ENCODE measurements at regions not wholly inside any gene's neighbourhood (a gene's known extent, or its start where the extent isn't known, plus 50 kb on each side); places are given as distances from the start of the nearest gene placed in this dataset.

DNA sequence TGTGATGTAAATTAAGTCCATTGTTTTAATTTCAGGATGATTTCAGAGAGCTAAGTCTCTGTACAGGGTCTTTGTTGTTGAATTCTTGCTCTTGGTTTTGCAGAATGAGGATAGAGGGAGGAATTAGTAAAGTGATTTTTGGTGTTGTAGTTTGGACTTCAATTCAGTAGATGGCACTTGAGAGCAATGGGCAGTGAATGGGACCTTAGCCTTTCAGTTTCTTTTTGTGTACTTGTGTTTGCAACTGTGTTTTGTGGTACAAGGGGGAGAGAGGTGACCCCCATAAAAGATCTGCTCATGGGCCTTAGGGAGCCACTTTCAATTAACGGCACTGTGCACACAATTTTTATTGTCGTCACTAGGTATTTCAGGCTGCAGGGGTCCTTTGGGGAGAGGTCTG, 340.0 kb downstream of the DCAF12L2 start:
- H3K4me1 ChIP-seq (replicated peaks in 1 of 2; ENCODE audit: control insufficient read depth in 2 of 2, insufficient read depth in 2 of 2, low read length in 2 of 2): no peaks in the 10 kb centered on the region
- H3K9ac ChIP-seq (ENCODE audit: insufficient read depth in 1 of 2, low read depth in 2 of 2, low read length in 2 of 2): no peak overlapping the region
- no peaks in the 10 kb centered on the region for H3K27me3 ChIP-seq (ENCODE audit: control insufficient read depth in 2 of 2, insufficient read depth in 2 of 2, low read length in 2 of 2)
- FAIRE-seq (no peak), DNase-seq (ENCODE audit: extremely low read depth in 1 of 4, low spot score in 3 of 4) (no peak), ATAC-seq (no peak)
- no peak overlapping the region for H2AFZ ChIP-seq (ENCODE audit: low read depth, low read length)
- no peaks in the 10 kb centered on the region for H3K9me1 ChIP-seq (ENCODE audit: control insufficient read depth, insufficient read depth, low read length)
- no peak overlapping the region for H3K27ac ChIP-seq (ENCODE audit: extremely low read depth, low read depth, low read length)
- intact Hi-C loops (cut with micrococcal nuclease): no loop called here
- H3K9me3 ChIP-seq (replicated peaks; ENCODE audit: control insufficient read depth, insufficient read depth, low read depth, low read length): no peaks in the 10 kb centered on the region
- no TSS peak for BruUV-seq (replicated peaks)
- H3K4me2 ChIP-seq (ENCODE audit: insufficient read depth, low read length): no peak overlapping the region
- in situ Hi-C loops (cut with MboI): no loop called here
- TF ChIP-seq RBM15 (IDR thresholded peaks at IDR 0.05; ENCODE audit: insufficient read depth, low read length) (no peak), ZNF311 (CRISPR knock-in tag; IDR thresholded peaks at IDR 0.05) (no peak), ZZZ3 (IDR thresholded peaks at IDR 0.05) (no peak), RB1 (IDR thresholded peaks at IDR 0.05; ENCODE audit: low read depth) (no peak), ETV1 (tag; conservative IDR thresholded peaks at IDR 0.05; ENCODE audit: low read depth) (no peak), RFX1 (IDR thresholded peaks at IDR 0.05) (no peak), RNF2 (IDR thresholded peaks at IDR 0.05) (no peak)
- TF ChIP-seq, protein P1, sequence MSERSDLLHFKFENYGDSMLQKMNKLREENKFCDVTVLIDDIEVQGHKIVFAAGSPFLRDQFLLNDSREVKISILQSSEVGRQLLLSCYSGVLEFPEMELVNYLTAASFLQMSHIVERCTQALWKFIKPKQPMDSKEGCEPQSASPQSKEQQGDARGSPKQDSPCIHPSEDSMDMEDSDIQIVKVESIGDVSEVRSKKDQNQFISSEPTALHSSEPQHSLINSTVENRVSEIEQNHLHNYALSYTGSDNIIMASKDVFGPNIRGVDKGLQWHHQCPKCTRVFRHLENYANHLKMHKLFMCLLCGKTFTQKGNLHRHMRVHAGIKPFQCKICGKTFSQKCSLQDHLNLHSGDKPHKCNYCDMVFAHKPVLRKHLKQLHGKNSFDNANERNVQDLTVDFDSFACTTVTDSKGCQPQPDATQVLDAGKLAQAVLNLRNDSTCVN (CRISPR knock-in tag; IDR thresholded peaks at IDR 0.05): no peak
- ChIA-PET CTCF (ENCODE audit: low intra/inter-chr PET ratio) (no interaction called here), POLR2A (no interaction called here)
- H3K4me3 ChIP-seq: no peak overlapping the region
- H4K20me1 ChIP-seq (replicated peaks; ENCODE audit: control insufficient read depth, insufficient read depth, low read length): no peaks in the 10 kb centered on the region
- H3K36me3 ChIP-seq (ENCODE audit: control insufficient read depth, insufficient read depth, low read length): no peaks in the 10 kb centered on the region
- no peaks in the 10 kb centered on the region for H3K79me2 ChIP-seq (ENCODE audit: control insufficient read depth, insufficient read depth, low read length)
- WGBS (ENCODE audit: insufficient coverage, low coverage, missing lambda C conversion rate): 7% methylated on average over 2 of the region's 2 CpGs
